HEK293 (cell line): ENCODE measurements at regions not wholly inside any gene's neighbourhood (a gene's known extent, or its start where the extent isn't known, plus 50 kb on each side); places are given as distances from the start of the nearest gene placed in this dataset.

Source experiments
- RBAK ChIP-seq: fragments of 450-650 bp; formaldehyde crosslinking; IDR thresholded peaks from 2 replicates; pipeline ENCODE4 v1.5.1; 2016; ENCODE audit warnings: missing biosample characterization, missing genetic modification characterization
- YY1 ChIP-seq: fragments of 450-650 bp; formaldehyde crosslinking; IDR thresholded peaks from 2 replicates; pipeline ENCODE4 v1.5.1; 2018; ENCODE audit warnings: missing biosample characterization, missing genetic modification characterization
- ZNF274 ChIP-seq, 2 experiments: fragments of 200-500 bp in 1 of 2; fragments of 450-650 bp in 1 of 2; sonication (Bioruptor generic) in 1 of 2; formaldehyde crosslinking in 1 of 2; IDR thresholded peaks; 2 replicates each; pipeline versions ENCODE4 v1.5.1 to v1.6.1; 2014 to 2016; ENCODE audit warnings: borderline replicate concordance in 1 of 2, inconsistent platforms in 1 of 2, low read length in 1 of 2, missing biosample characterization in 1 of 2, missing genetic modification characterization in 1 of 2
- ZNF555 ChIP-seq: fragments of 450-650 bp; formaldehyde crosslinking; conservative IDR thresholded peaks from 2 replicates; pipeline ENCODE4 v1.5.1; 2017; ENCODE audit warnings: missing biosample characterization, mild to moderate bottlenecking, missing genetic modification characterization, inconsistent platforms
- ZNF626 ChIP-seq: fragments of 450-650 bp; sonication (Bioruptor Pico); formaldehyde crosslinking; IDR thresholded peaks from 2 replicates; pipeline ENCODE4 v1.5.1; 2018; ENCODE audit warnings: missing biosample characterization, missing genetic modification characterization, inconsistent platforms
- TF ChIP-seq, protein P1 (sequence below): fragments of 450-650 bp; formaldehyde crosslinking; IDR thresholded peaks from 2 replicates; pipeline ENCODE4 v1.5.1; 2016; ENCODE audit warnings: missing biosample characterization, missing genetic modification characterization
- TF ChIP-seq, protein P2 (sequence below): fragments of 450-650 bp; formaldehyde crosslinking; IDR thresholded peaks from 2 replicates; pipeline ENCODE4 v1.5.1; 2016; ENCODE audit warnings: missing biosample characterization, missing genetic modification characterization
- TF ChIP-seq, protein P3 (sequence below): fragments of 450-650 bp; IDR thresholded peaks from 2 replicates; pipeline ENCODE4 v1.5.1; 2018; ENCODE audit warnings: missing biosample characterization, missing genetic modification characterization
- TF ChIP-seq, protein P4 (sequence below): fragments of 450-650 bp; formaldehyde crosslinking; IDR thresholded peaks from 2 replicates; pipeline ENCODE4 v1.5.1; 2016; ENCODE audit warnings: missing biosample characterization, missing genetic modification characterization

DNA sequence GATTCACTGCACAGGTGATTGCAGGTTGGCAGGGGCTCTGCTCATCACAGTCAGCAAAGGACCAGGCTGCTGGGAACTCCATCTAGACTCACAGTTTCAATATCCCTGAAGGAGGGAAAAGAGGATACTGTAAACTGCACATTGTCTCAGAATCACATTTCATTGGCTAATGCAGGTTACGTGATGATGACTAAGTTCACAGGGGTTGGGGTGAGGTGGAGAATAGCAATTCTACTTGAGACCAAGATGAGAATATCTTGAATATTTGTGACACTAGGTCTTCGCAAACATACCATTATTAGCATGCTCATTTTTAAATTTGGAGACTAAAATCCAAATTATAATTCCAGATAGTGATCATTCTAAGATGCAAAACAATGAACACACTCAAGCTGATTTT lies 208.5 kb upstream of the CITED2 start:
- TF ChIP-seq, protein P1, sequence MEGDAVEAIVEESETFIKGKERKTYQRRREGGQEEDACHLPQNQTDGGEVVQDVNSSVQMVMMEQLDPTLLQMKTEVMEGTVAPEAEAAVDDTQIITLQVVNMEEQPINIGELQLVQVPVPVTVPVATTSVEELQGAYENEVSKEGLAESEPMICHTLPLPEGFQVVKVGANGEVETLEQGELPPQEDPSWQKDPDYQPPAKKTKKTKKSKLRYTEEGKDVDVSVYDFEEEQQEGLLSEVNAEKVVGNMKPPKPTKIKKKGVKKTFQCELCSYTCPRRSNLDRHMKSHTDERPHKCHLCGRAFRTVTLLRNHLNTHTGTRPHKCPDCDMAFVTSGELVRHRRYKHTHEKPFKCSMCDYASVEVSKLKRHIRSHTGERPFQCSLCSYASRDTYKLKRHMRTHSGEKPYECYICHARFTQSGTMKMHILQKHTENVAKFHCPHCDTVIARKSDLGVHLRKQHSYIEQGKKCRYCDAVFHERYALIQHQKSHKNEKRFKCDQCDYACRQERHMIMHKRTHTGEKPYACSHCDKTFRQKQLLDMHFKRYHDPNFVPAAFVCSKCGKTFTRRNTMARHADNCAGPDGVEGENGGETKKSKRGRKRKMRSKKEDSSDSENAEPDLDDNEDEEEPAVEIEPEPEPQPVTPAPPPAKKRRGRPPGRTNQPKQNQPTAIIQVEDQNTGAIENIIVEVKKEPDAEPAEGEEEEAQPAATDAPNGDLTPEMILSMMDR (tag by site-specific recombination) = no peak
- TF ChIP-seq ZNF555 (tag by site-specific recombination) (no peak), ZNF274 (IDR thresholded peaks at IDR 0.05; ENCODE audit: low read length) (no peak), ZNF274 (tag by site-specific recombination; IDR thresholded peaks at IDR 0.05; ENCODE audit: borderline replicate concordance) (no peak), ZNF626 (tag by site-specific recombination) (no peak), RBAK (tag by site-specific recombination) (no peak), YY1 (tag by site-specific recombination) (no peak)
- TF ChIP-seq, protein P2, sequence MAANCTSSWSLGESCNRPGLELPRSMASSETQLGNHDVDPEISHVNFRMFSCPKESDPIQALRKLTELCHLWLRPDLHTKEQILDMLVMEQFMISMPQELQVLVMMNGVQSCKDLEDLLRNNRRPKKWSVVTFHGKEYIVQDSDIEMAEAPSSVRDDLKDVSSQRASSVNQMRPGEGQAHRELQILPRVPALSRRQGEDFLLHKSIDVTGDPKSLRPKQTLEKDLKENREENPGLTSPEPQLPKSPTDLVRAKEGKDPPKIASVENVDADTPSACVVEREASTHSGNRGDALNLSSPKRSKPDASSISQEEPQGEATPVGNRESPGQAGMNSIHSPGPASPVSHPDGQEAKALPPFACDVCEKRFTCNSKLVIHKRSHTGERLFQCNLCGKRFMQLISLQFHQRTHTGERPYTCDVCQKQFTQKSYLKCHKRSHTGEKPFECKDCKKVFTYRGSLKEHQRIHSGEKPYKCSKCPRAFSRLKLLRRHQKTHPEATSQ (tag by site-specific recombination) = no peak
- TF ChIP-seq, protein P3, sequence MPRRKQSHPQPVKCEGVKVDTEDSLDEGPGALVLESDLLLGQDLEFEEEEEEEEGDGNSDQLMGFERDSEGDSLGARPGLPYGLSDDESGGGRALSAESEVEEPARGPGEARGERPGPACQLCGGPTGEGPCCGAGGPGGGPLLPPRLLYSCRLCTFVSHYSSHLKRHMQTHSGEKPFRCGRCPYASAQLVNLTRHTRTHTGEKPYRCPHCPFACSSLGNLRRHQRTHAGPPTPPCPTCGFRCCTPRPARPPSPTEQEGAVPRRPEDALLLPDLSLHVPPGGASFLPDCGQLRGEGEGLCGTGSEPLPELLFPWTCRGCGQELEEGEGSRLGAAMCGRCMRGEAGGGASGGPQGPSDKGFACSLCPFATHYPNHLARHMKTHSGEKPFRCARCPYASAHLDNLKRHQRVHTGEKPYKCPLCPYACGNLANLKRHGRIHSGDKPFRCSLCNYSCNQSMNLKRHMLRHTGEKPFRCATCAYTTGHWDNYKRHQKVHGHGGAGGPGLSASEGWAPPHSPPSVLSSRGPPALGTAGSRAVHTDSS (tag by site-specific recombination) = no peak
- TF ChIP-seq, protein P4, sequence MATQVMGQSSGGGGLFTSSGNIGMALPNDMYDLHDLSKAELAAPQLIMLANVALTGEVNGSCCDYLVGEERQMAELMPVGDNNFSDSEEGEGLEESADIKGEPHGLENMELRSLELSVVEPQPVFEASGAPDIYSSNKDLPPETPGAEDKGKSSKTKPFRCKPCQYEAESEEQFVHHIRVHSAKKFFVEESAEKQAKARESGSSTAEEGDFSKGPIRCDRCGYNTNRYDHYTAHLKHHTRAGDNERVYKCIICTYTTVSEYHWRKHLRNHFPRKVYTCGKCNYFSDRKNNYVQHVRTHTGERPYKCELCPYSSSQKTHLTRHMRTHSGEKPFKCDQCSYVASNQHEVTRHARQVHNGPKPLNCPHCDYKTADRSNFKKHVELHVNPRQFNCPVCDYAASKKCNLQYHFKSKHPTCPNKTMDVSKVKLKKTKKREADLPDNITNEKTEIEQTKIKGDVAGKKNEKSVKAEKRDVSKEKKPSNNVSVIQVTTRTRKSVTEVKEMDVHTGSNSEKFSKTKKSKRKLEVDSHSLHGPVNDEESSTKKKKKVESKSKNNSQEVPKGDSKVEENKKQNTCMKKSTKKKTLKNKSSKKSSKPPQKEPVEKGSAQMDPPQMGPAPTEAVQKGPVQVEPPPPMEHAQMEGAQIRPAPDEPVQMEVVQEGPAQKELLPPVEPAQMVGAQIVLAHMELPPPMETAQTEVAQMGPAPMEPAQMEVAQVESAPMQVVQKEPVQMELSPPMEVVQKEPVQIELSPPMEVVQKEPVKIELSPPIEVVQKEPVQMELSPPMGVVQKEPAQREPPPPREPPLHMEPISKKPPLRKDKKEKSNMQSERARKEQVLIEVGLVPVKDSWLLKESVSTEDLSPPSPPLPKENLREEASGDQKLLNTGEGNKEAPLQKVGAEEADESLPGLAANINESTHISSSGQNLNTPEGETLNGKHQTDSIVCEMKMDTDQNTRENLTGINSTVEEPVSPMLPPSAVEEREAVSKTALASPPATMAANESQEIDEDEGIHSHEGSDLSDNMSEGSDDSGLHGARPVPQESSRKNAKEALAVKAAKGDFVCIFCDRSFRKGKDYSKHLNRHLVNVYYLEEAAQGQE = no peak
